Keratinocyte (primary cell): ENCODE measurements at regions not wholly inside any gene's neighbourhood (a gene's known extent, or its start where the extent isn't known, plus 50 kb on each side); places are given as distances from the start of the nearest gene placed in this dataset.

ENCODE experiments used
- DNase-seq: peaks from one replicate; pipeline ENCODE4 v3.0.0-alpha.2; 2011; ENCODE audit warnings: low read depth, missing footprints, low spot score
- FAIRE-seq: peaks from 2 replicates; lab custom pipeline; 2011; peaks lifted over from hg19 to GRCh38; lab: Jason Lieb, UNC
- H2AFZ ChIP-seq: 2 replicates; pipeline ENCODE4 v1.6.0; 2012; ENCODE audit warnings: low read length, control low read depth, inconsistent platforms; ENCODE audit not compliant: control insufficient read depth
- H3K27ac ChIP-seq: 2 replicates; pipeline ENCODE4 v1.5.1; 2011; ENCODE audit warnings: low read length; ENCODE audit not compliant: control insufficient read depth, insufficient read depth
- H3K27me3 ChIP-seq: 3 replicates; pipeline ENCODE4 v1.6.0; 2011; ENCODE audit warnings: low read length; ENCODE audit not compliant: control insufficient read depth, insufficient read depth; ENCODE audit errors: extremely low read depth
- H3K36me3 ChIP-seq, 2 experiments: 2 replicates in 1 of 2; 3 replicates in 1 of 2; pipeline ENCODE4 v1.5.1; 2011; ENCODE audit warnings: low read length in 2 of 2, mild to moderate bottlenecking in 1 of 2; ENCODE audit not compliant: control insufficient read depth in 2 of 2, insufficient read depth in 2 of 2; ENCODE audit errors: extremely low read depth in 1 of 2
- H3K4me1 ChIP-seq: 3 replicates; pipeline ENCODE4 v1.5.1; 2011; ENCODE audit warnings: low read length; ENCODE audit not compliant: control insufficient read depth, insufficient read depth; ENCODE audit errors: extremely low read depth
- H3K4me2 ChIP-seq: 3 replicates; pipeline ENCODE4 v1.6.0; 2011; ENCODE audit warnings: low read depth, low read length; ENCODE audit not compliant: control insufficient read depth, insufficient read depth; ENCODE audit errors: extremely low read depth
- H3K4me3 ChIP-seq, 3 experiments: fragments of 200-600 bp in 1 of 3; sonication (generic) in 1 of 3; 2 replicates in 2 of 3; 3 replicates in 1 of 3; pipeline ENCODE4 v1.5.1; 2011 to 2016; ENCODE audit warnings: low read length in 3 of 3, mild to moderate bottlenecking in 3 of 3, control low read depth in 2 of 3, inconsistent platforms in 1 of 3, low read depth in 1 of 3, mixed read lengths in 1 of 3, mixed run types in 1 of 3, moderate library complexity in 1 of 3; ENCODE audit not compliant: control insufficient read depth in 2 of 3, insufficient read depth in 2 of 3; ENCODE audit errors: extremely low read depth in 1 of 3
- H3K79me2 ChIP-seq: 2 replicates; pipeline ENCODE4 v1.6.0; 2012; ENCODE audit warnings: low read length; ENCODE audit not compliant: control insufficient read depth, insufficient read depth
- H3K9ac ChIP-seq: 3 replicates; pipeline ENCODE4 v1.6.0; 2011; ENCODE audit warnings: low read length; ENCODE audit not compliant: control insufficient read depth, insufficient read depth; ENCODE audit errors: extremely low read depth
- H3K9me1 ChIP-seq: 3 replicates; pipeline ENCODE4 v1.6.0; 2011; ENCODE audit warnings: low read length; ENCODE audit not compliant: control insufficient read depth, insufficient read depth; ENCODE audit errors: extremely low read depth
- H3K9me3 ChIP-seq: 2 replicates; pipeline ENCODE4 v1.5.1; 2012; ENCODE audit warnings: low read depth, low read length; ENCODE audit not compliant: control insufficient read depth
- H4K20me1 ChIP-seq: 3 replicates; pipeline ENCODE4 v1.6.0; 2011; ENCODE audit warnings: low read length; ENCODE audit not compliant: control insufficient read depth, insufficient read depth; ENCODE audit errors: extremely low read depth
- EZH2 ChIP-seq: IDR thresholded peaks from one replicate; pipeline ENCODE4 v1.6.1; 2012; ENCODE audit warnings: inconsistent platforms, mild to moderate bottlenecking, low read length, moderate library complexity
- dilution Hi-C: fragments of 300-500 bp; cut with MboI; formaldehyde crosslinking; loops from one replicate; pipeline ENCODE4 v1.7.0; 2020; ENCODE audit warnings: low sequenced_read_pairs; ENCODE audit not compliant: extremely low pct_ligation_motif_present
- TF ChIP-seq, protein P1 (sequence below), 3 experiments: IDR thresholded peaks in 1 of 3; conservative IDR thresholded peaks in 1 of 3; optimal IDR thresholded peaks in 1 of 3; 2 replicates in 2 of 3; 3 replicates in 1 of 3; pipeline versions ENCODE3 to v1.5.1; 2011; ENCODE audit warnings: low read length in 3 of 3, mild to moderate bottlenecking in 3 of 3, moderate library complexity in 2 of 3, control low read depth in 1 of 3, inconsistent platforms in 1 of 3; ENCODE audit not compliant: insufficient read depth in 2 of 3; ENCODE audit errors: extremely low read depth in 1 of 3

- dilution Hi-C loops: no loop called here
- H3K4me1 ChIP-seq: no peaks in the 10 kb centered on the region
- no peak for FAIRE-seq
Measured at GRCh38 chr13:92947770-92948434, 278.7 kb upstream of the GPC6 start.

GRCh38 chr13:92950771-92951170 lies 275.8 kb upstream of the GPC6 start:
- dilution Hi-C loops: no loop called here
- Histone ChIP-seq H3K9me1 (no peaks in the 10 kb centered on the region), H3K9me3 (no peaks in the 10 kb centered on the region), H4K20me1 (no peaks in the 10 kb centered on the region), H2AFZ (no peak overlapping the region), H3K4me1 (no peaks in the 10 kb centered on the region), H3K4me2 (no peak overlapping the region), H3K36me3 (no peaks in the 10 kb centered on the region), H3K27ac (no peak overlapping the region), H3K27me3 (no peaks in the 10 kb centered on the region), H3K79me2 (no peaks in the 10 kb centered on the region), H3K9ac (no peak overlapping the region), H3K4me3 (no peak overlapping the region)
- FAIRE-seq (no peak), DNase-seq (no peak)
- no peak for TF ChIP-seq EZH2
- TF ChIP-seq, protein P1, sequence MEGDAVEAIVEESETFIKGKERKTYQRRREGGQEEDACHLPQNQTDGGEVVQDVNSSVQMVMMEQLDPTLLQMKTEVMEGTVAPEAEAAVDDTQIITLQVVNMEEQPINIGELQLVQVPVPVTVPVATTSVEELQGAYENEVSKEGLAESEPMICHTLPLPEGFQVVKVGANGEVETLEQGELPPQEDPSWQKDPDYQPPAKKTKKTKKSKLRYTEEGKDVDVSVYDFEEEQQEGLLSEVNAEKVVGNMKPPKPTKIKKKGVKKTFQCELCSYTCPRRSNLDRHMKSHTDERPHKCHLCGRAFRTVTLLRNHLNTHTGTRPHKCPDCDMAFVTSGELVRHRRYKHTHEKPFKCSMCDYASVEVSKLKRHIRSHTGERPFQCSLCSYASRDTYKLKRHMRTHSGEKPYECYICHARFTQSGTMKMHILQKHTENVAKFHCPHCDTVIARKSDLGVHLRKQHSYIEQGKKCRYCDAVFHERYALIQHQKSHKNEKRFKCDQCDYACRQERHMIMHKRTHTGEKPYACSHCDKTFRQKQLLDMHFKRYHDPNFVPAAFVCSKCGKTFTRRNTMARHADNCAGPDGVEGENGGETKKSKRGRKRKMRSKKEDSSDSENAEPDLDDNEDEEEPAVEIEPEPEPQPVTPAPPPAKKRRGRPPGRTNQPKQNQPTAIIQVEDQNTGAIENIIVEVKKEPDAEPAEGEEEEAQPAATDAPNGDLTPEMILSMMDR (optimal IDR thresholded peaks at IDR 0.05 in 1 of 3, IDR thresholded peaks at IDR 0.05 in 1 of 3, conservative IDR thresholded peaks at IDR 0.05 in 1 of 3; ENCODE audit: extremely low read depth in 1 of 3, insufficient read depth in 2 of 3, low read length in 3 of 3): no peak

More at GRCh38 chr13:92947770-92948434, 278.7 kb upstream of the GPC6 start:
- no peak overlapping the region for H2AFZ ChIP-seq
- DNase-seq: no peak
- no peaks in the 10 kb centered on the region for H3K9me1 ChIP-seq
- TF ChIP-seq EZH2: no peak
- TF ChIP-seq, protein P1 (optimal IDR thresholded peaks at IDR 0.05 in 1 of 3, IDR thresholded peaks at IDR 0.05 in 1 of 3, conservative IDR thresholded peaks at IDR 0.05 in 1 of 3; ENCODE audit: extremely low read depth in 1 of 3, insufficient read depth in 2 of 3, low read length in 3 of 3): no peak
- no peaks in the 10 kb centered on the region for H3K79me2 ChIP-seq
- H3K9ac ChIP-seq: no peak overlapping the region
- H3K4me3 ChIP-seq: no peak overlapping the region
- no peak overlapping the region for H3K4me2 ChIP-seq
- no peaks in the 10 kb centered on the region for H4K20me1 ChIP-seq
- no peaks in the 10 kb centered on the region for H3K36me3 ChIP-seq
- no peaks in the 10 kb centered on the region for H3K9me3 ChIP-seq
- H3K27me3 ChIP-seq: no peaks in the 10 kb centered on the region
- H3K27ac ChIP-seq: no peak overlapping the region
